Adipocyte (in vitro differentiated cells): ENCODE measurements at regions not wholly inside any gene's neighbourhood (a gene's known extent, or its start where the extent isn't known, plus 50 kb on each side); places are given as distances from the start of the nearest gene placed in this dataset.

Source experiments
- DNase-seq: peaks from one replicate; pipeline ENCODE4 v3.0.0-alpha.2; 2015; ENCODE audit warnings: low read depth
- H3K27me3 ChIP-seq: replicated peaks from 2 replicates; pipeline ENCODE4 v1.7.0; 2013; ENCODE audit warnings: mild to moderate bottlenecking, low read length, moderate library complexity; ENCODE audit not compliant: control insufficient read depth, insufficient read depth
- H3K36me3 ChIP-seq: 2 replicates; pipeline ENCODE4 v1.7.0; 2013; ENCODE audit warnings: low read length, mild to moderate bottlenecking, moderate library complexity; ENCODE audit not compliant: control insufficient read depth, insufficient read depth, severe bottlenecking
- H3K4me1 ChIP-seq: 2 replicates; pipeline ENCODE4 v1.7.0; 2013; ENCODE audit warnings: mild to moderate bottlenecking, low read length, moderate library complexity; ENCODE audit not compliant: control insufficient read depth, insufficient read depth
- H3K4me3 ChIP-seq: 2 replicates; pipeline ENCODE4 v1.7.0; 2013; ENCODE audit warnings: mild to moderate bottlenecking, low read length, moderate library complexity
- H3K9ac ChIP-seq: 2 replicates; pipeline ENCODE4 v1.7.0; 2013; ENCODE audit warnings: mild to moderate bottlenecking, low read length, moderate library complexity
- H3K9me3 ChIP-seq: 2 replicates; pipeline ENCODE4 v1.7.0; 2013; ENCODE audit warnings: mild to moderate bottlenecking, low read length, moderate library complexity; ENCODE audit not compliant: control insufficient read depth

DNA sequence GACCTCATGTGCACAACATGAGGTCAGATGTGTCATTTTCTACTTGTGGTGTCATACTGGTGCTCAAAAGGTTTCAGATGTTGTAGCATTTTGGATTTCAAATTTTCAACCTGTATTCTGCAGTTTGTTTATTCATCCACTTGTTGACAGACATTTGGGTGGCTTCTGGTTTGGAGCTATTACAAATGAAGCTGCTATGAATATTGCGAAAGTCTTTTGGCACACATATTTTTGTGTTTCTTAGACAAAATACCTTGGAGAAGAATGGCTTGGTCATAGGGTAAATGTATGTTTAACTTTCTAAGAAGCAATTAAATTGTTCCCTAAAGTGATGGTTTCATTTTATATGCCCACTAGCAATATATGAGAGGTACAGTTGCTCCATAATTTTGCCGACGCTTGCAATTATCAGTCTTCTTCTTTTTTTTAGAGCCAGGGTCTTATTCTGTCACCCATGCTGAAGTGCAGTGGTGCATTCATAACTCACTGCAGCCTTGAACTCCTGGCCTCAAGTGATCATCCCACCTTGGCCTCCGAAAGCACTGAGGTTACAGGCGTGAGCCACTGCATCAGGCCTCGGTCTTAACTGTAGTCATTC is 70.7 kb upstream of the TRPC7 start:
- H3K9ac ChIP-seq = no peak overlapping the region
- peak; percentile 9 for DNase-seq
- peaks cover 10% of the 10 kb centered on the region for H3K27me3 ChIP-seq
- H3K4me3 ChIP-seq = no peak overlapping the region
- no peaks in the 10 kb centered on the region for H3K4me1 ChIP-seq
- H3K9me3 ChIP-seq = no peaks in the 10 kb centered on the region
- H3K36me3 ChIP-seq = no peaks in the 10 kb centered on the region

- Histone ChIP-seq H3K9ac (no peak overlapping the region), H3K9me3 (no peaks in the 10 kb centered on the region), H3K4me3 (no peak overlapping the region), H3K27me3 (peaks cover 10% of the 10 kb centered on the region), H3K36me3 (no peaks in the 10 kb centered on the region), H3K4me1 (no peaks in the 10 kb centered on the region)
- DNase-seq = no peak
Observed at GRCh38 chr5:136434795-136435194, 69.5 kb upstream of the TRPC7 start.

DNA sequence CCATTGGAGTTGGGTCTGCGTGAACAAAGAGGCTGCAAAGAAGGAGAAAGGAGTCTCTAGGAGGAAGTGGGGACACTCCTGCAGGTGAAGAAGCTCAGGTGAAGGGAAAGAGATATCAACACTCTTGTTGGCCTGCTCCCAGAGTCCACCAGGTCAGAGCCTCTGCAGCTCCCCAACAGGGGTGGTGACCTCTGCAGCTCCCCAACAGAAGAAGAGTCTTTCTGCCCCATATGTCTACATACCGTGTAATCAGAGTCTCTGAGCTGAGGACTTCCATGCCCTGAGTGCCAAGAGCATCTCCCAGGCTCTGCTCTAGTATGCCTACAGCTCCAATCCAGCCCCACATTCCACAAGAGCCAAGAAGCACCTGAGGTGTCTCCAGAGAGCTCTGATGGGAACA is 67.4 kb upstream of the TRPC7 start:
- H3K27me3 ChIP-seq = peaks cover 18% of the 10 kb centered on the region
- H3K36me3 ChIP-seq = no peaks in the 10 kb centered on the region
- H3K4me3 ChIP-seq = no peak overlapping the region
- H3K9ac ChIP-seq = no peak overlapping the region
- DNase-seq = no peak
- no peaks in the 10 kb centered on the region for H3K9me3 ChIP-seq
- H3K4me1 ChIP-seq = no peaks in the 10 kb centered on the region

GRCh38 chr5:136430081-136430480 is 64.7 kb upstream of the TRPC7 start:
- no peaks in the 10 kb centered on the region for H3K4me1 ChIP-seq
- H3K27me3 ChIP-seq = peaks cover 19% of the 10 kb centered on the region
- no peaks in the 10 kb centered on the region for H3K9me3 ChIP-seq

GRCh38 chr5:136427426-136427825 is 62.1 kb upstream of the TRPC7 start:
- Histone ChIP-seq H3K4me1 (no peaks in the 10 kb centered on the region), H3K9me3 (no peaks in the 10 kb centered on the region), H3K27me3 (peaks cover 17% of the 10 kb centered on the region), H3K4me3 (no peak overlapping the region), H3K9ac (no peak overlapping the region), H3K36me3 (no peaks in the 10 kb centered on the region)
- no peak for DNase-seq

More at GRCh38 chr5:136430081-136430480, 64.7 kb upstream of the TRPC7 start:
- H3K36me3 ChIP-seq = no peaks in the 10 kb centered on the region
- no peak overlapping the region for H3K9ac ChIP-seq
- no peak for DNase-seq
- no peak overlapping the region for H3K4me3 ChIP-seq

DNA sequence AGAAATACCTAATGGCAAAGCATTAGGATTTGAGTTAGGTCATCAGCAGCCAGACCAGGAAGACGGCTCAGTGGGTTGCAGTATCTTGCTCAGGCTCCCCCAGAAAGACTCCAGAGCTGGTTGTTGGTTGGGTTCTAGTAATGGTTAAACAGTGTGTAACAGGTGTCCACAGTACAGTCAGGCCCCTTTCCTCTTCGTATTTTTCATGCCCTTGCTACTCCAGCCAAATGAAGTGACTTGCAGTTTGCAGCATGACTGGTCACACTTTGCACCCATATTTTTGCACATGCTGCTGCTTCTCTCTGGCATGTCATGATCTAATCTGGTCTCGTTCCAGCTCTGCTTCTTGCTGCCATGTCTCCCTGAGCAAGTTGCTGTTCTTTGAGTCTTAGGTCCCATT is 60.6 kb upstream of the TRPC7 start:
- DNase-seq = no peak
- Histone ChIP-seq H3K9me3 (no peaks in the 10 kb centered on the region), H3K4me1 (no peaks in the 10 kb centered on the region), H3K9ac (no peak overlapping the region), H3K27me3 (peaks cover 22% of the 10 kb centered on the region), H3K36me3 (no peaks in the 10 kb centered on the region), H3K4me3 (no peak overlapping the region)

DNA sequence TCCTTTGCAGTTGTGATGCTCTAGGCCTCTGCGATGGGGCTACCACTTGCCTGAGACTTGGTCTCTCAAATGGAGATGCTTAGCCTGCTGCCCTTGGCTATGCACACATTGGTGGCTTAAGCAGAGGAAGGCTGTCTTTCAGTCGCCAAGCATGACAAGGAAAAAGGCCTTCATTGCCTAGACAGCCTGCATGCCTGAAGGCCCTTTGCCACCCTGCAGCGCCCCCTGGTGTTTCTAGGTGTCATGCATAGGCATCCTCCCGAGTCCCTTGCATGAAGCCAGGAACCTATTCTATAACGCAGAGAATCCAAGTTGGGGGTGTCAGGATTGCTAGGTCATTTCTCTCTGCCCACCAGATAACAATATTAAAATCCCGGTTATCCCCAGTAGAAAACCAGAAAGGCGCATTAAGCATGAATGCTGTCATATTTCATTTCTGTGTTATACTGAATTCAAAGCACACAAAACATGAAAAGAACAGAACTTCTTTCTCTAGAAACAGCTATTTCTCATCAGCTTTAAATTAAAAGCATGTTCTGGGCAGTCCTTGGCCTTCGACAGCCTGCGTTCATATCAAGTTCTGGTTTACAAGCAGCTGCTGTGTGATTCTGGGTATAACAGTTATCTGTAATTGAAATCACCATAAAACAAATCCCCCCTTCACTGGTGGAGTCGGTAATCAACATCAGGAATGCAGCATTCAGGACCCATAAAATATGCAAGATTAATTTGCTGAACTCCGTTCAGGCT is 59.7 kb upstream of the TRPC7 start:
- H3K4me1 ChIP-seq = no peaks in the 10 kb centered on the region
- H3K9me3 ChIP-seq = no peaks in the 10 kb centered on the region
- H3K36me3 ChIP-seq = no peaks in the 10 kb centered on the region
- peak; percentile 69 for DNase-seq
- H3K4me3 ChIP-seq = no peak overlapping the region
- peaks cover 30% of the 10 kb centered on the region for H3K27me3 ChIP-seq
- no peak overlapping the region for H3K9ac ChIP-seq

GRCh38 chr5:136423944-136424606 is 58.7 kb upstream of the TRPC7 start:
- Histone ChIP-seq H3K9ac (no peak overlapping the region), H3K9me3 (no peaks in the 10 kb centered on the region), H3K4me1 (no peaks in the 10 kb centered on the region), H3K27me3 (peaks cover 30% of the 10 kb centered on the region), H3K4me3 (no peak overlapping the region), H3K36me3 (no peaks in the 10 kb centered on the region)
- DNase-seq = no peak

GRCh38 chr5:136420168-136420898 is 55.0 kb upstream of the TRPC7 start:
- Histone ChIP-seq H3K4me1 (no peaks in the 10 kb centered on the region), H3K4me3 (no peak overlapping the region)

GRCh38 chr5:136418301-136418700 is 53.0 kb upstream of the TRPC7 start:
- Histone ChIP-seq H3K4me3 (no peak overlapping the region), H3K9me3 (no peaks in the 10 kb centered on the region), H3K4me1 (no peaks in the 10 kb centered on the region), H3K9ac (no peak overlapping the region), H3K27me3 (peaks cover 25% of the 10 kb centered on the region), H3K36me3 (no peaks in the 10 kb centered on the region)
- DNase-seq = no peak

More at GRCh38 chr5:136420168-136420898, 55.0 kb upstream of the TRPC7 start:
- Histone ChIP-seq H3K27me3 (peaks cover 25% of the 10 kb centered on the region), H3K9me3 (no peaks in the 10 kb centered on the region), H3K9ac (no peak overlapping the region), H3K36me3 (no peaks in the 10 kb centered on the region)
- DNase-seq = no peak
